PC-9 (cell line): ENCODE measurements at regions not wholly inside any gene's neighbourhood (a gene's known extent, or its start where the extent isn't known, plus 50 kb on each side); places are given as distances from the start of the nearest gene placed in this dataset.

ENCODE experiments used
- BruUV-seq: library from RNA; stranded (reverse); fragments of 400-500 nt; replicated peaks from 2 replicates; lab custom pipeline; 2021; lab: Mats Ljungman, UMichigan
- CTCF ChIA-PET: fragments of 300-600 bp; sonication (Branson Sonifier 250); formaldehyde crosslinking; loops from one replicate; lab custom pipeline; 2022; ENCODE audit warnings: antibody characterized with exemption; lab: Charles Lee
- POLR2A ChIA-PET: fragments of 300-600 bp; sonication (Branson Sonifier 250); formaldehyde crosslinking; loops from one replicate; lab custom pipeline; 2022; ENCODE audit warnings: antibody characterized with exemption; ENCODE audit not compliant: unreplicated experiment; lab: Charles Lee
- DNase-seq, 2 experiments: peaks; one replicate each; pipeline versions ENCODE4 v3.0.0 to v3.0.0-alpha.2; 2015 to 2022; ENCODE audit warnings: mixed read lengths in 1 of 2
- H2AFZ ChIP-seq: fragments of 200-600 bp; sonication (generic); 2 replicates; pipeline ENCODE4 v1.8.1; 2017; ENCODE audit warnings: antibody characterized with exemption
- H3F3A ChIP-seq: fragments of 200-600 bp; sonication (generic); 2 replicates; pipeline ENCODE4 v1.8.1; 2017; ENCODE audit warnings: antibody characterized with exemption, mild to moderate bottlenecking, low read depth; ENCODE audit not compliant: insufficient read depth
- H3K27ac ChIP-seq: fragments of 200-600 bp; sonication (generic); 2 replicates; pipeline ENCODE4 v1.6.1; 2016; ENCODE audit warnings: mixed run types
- H3K27me3 ChIP-seq: fragments of 200-600 bp; sonication (generic); 2 replicates; pipeline ENCODE4 v1.6.1; 2016; ENCODE audit warnings: low read depth, mixed run types; ENCODE audit not compliant: insufficient read depth
- H3K36me3 ChIP-seq: fragments of 200-600 bp; sonication (generic); 2 replicates; pipeline ENCODE4 v1.6.1; 2016; ENCODE audit warnings: low read depth, mixed run types
- H3K4me1 ChIP-seq: fragments of 200-600 bp; sonication (generic); replicated peaks from 2 replicates; pipeline ENCODE4 v1.6.1; 2016; ENCODE audit warnings: mixed run types; ENCODE audit not compliant: insufficient read depth
- H3K4me2 ChIP-seq: fragments of 200-600 bp; sonication (generic); 2 replicates; pipeline ENCODE4 v1.6.1; 2017; ENCODE audit warnings: mixed run types
- H3K4me3 ChIP-seq: fragments of 200-600 bp; sonication (generic); 2 replicates; pipeline ENCODE4 v1.6.1; 2016; ENCODE audit warnings: mixed run types
- H3K79me2 ChIP-seq: fragments of 200-600 bp; sonication (generic); 2 replicates; pipeline ENCODE4 v1.6.1; 2017; ENCODE audit warnings: low read depth, mixed run types
- H3K9me2 ChIP-seq: fragments of 200-600 bp; sonication (generic); 2 replicates; pipeline ENCODE4 v1.8.1; 2017; ENCODE audit warnings: mild to moderate bottlenecking; ENCODE audit not compliant: insufficient read depth
- H3K9me3 ChIP-seq: fragments of 200-600 bp; sonication (generic); 2 replicates; pipeline ENCODE4 v1.8.1; 2016; ENCODE audit warnings: low read depth; ENCODE audit not compliant: insufficient read depth
- H4K20me1 ChIP-seq: fragments of 200-600 bp; sonication (generic); 2 replicates; pipeline ENCODE4 v1.8.1; 2017; ENCODE audit not compliant: insufficient read depth
- CTCF ChIP-seq: fragments of 200-600 bp; sonication (generic); conservative IDR thresholded peaks from 2 replicates; pipeline ENCODE4 v1.6.1; 2017; ENCODE audit warnings: mixed run types, antibody characterized with exemption, mild to moderate bottlenecking, moderate library complexity
- EZH2 ChIP-seq: fragments of 200-600 bp; sonication (generic); IDR thresholded peaks from 2 replicates; pipeline ENCODE4 v1.8.0; 2017; ENCODE audit warnings: antibody characterized with exemption, low read depth
- intact Hi-C: fragments of 100-400 bp; cut with micrococcal nuclease; formaldehyde crosslinking; loops from one replicate; pipeline ENCODE4 v1.10.0; 2022; ENCODE audit not compliant: unreplicated experiment

- no peaks in the 10 kb centered on the region for H3K27me3 ChIP-seq
- TF ChIP-seq CTCF (no peak), EZH2 (no peak)
- DNase-seq: no peak
- no peaks in the 10 kb centered on the region; the same call in 1 of the 2 replicates for H3K9me3 ChIP-seq
- CTCF ChIA-PET: no interaction called here
- no peaks in the 10 kb centered on the region for H3K9me2 ChIP-seq
- peaks cover 26% of the 10 kb centered on the region for H3K4me1 ChIP-seq
- no peak overlapping the region for H3K27ac ChIP-seq
- no peak overlapping the region for H3K4me3 ChIP-seq
- peaks cover 4% of the 10 kb centered on the region; the same call in 1 of the 2 replicates for H3F3A ChIP-seq
- intact Hi-C loops: no loop called here
- POLR2A ChIA-PET: no interaction called here
- H2AFZ ChIP-seq: no peak overlapping the region
- no TSS peak for BruUV-seq
- no peaks in the 10 kb centered on the region for H4K20me1 ChIP-seq
- no peaks in the 10 kb centered on the region for H3K36me3 ChIP-seq
- H3K4me2 ChIP-seq: no peak overlapping the region
- no peaks in the 10 kb centered on the region for H3K79me2 ChIP-seq
Measured at GRCh38 chr2:133812826-133813617, 244.8 kb upstream of the NCKAP5 start.

GRCh38 chr2:133814890-133815289 lies 246.6 kb upstream of the NCKAP5 start:
- no peaks in the 10 kb centered on the region; the same call in 1 of the 2 replicates for H3K9me3 ChIP-seq
- H3K27ac ChIP-seq: no peak overlapping the region
- no peak overlapping the region for H2AFZ ChIP-seq
- H3K27me3 ChIP-seq: no peaks in the 10 kb centered on the region
- ChIA-PET CTCF (no interaction called here), POLR2A (no interaction called here)
- H3F3A ChIP-seq: peaks cover 13% of the 10 kb centered on the region; the same call in 1 of the 2 replicates
- no peaks in the 10 kb centered on the region for H3K79me2 ChIP-seq
- H3K4me1 ChIP-seq: peaks cover 38% of the 10 kb centered on the region
- no peaks in the 10 kb centered on the region for H3K36me3 ChIP-seq
- TF ChIP-seq EZH2: no peak
- no peak for TF ChIP-seq CTCF
- BruUV-seq: no TSS peak
- H3K4me3 ChIP-seq: no peak overlapping the region
- intact Hi-C loops: no loop called here
- H3K9me2 ChIP-seq: no peaks in the 10 kb centered on the region
- no peak for DNase-seq
- H3K4me2 ChIP-seq: no peak overlapping the region
- no peaks in the 10 kb centered on the region for H4K20me1 ChIP-seq

- Histone ChIP-seq H3K79me2 (no peaks in the 10 kb centered on the region), H3K4me2 (no peak overlapping the region), H3K36me3 (no peaks in the 10 kb centered on the region), H2AFZ (no peak overlapping the region), H3K9me2 (no peaks in the 10 kb centered on the region), H3K9me3 (no peaks in the 10 kb centered on the region; the same call in 1 of the 2 replicates), H3K4me3 (no peak overlapping the region), H3K27ac (no peak overlapping the region), H4K20me1 (no peaks in the 10 kb centered on the region), H3F3A (peaks cover 13% of the 10 kb centered on the region; the same call in 1 of the 2 replicates), H3K27me3 (no peaks in the 10 kb centered on the region), H3K4me1 (peaks cover 38% of the 10 kb centered on the region)
- TF ChIP-seq CTCF: no peak
- no peak for TF ChIP-seq EZH2
- no peak for DNase-seq
- no TSS peak for BruUV-seq
- intact Hi-C loops: no loop called here
- POLR2A ChIA-PET: no interaction called here
- CTCF ChIA-PET: no interaction called here
Measured at GRCh38 chr2:133816037-133816436, 247.8 kb upstream of the NCKAP5 start.
